MG63 (cell line): ENCODE measurements at regions not wholly inside any gene's neighbourhood (a gene's known extent, or its start where the extent isn't known, plus 50 kb on each side); places are given as distances from the start of the nearest gene placed in this dataset.

ENCODE experiments used
- DNase-seq: peaks from one replicate; pipeline ENCODE4 v3.0.0-alpha.2; 2020
- H3K27me3 ChIP-seq: fragments of 250-450 bp; sonication (Bioruptor Pico); 2 replicates; pipeline ENCODE4 v1.5.1; 2020; ENCODE audit warnings: mild to moderate bottlenecking, moderate library complexity
- H3K36me3 ChIP-seq: fragments of 250-450 bp; sonication (Bioruptor Pico); 2 replicates; pipeline ENCODE4 v1.5.1; 2020; ENCODE audit warnings: mild to moderate bottlenecking, moderate library complexity
- H3K4me3 ChIP-seq: fragments of 250-450 bp; sonication (Bioruptor Pico); 2 replicates; pipeline ENCODE4 v1.5.1; 2020; ENCODE audit warnings: mild to moderate bottlenecking, moderate library complexity
- H3K9me3 ChIP-seq: fragments of 250-450 bp; sonication (Bioruptor Pico); 2 replicates; pipeline ENCODE4 v1.5.1; 2020; ENCODE audit warnings: mild to moderate bottlenecking, moderate library complexity

DNA sequence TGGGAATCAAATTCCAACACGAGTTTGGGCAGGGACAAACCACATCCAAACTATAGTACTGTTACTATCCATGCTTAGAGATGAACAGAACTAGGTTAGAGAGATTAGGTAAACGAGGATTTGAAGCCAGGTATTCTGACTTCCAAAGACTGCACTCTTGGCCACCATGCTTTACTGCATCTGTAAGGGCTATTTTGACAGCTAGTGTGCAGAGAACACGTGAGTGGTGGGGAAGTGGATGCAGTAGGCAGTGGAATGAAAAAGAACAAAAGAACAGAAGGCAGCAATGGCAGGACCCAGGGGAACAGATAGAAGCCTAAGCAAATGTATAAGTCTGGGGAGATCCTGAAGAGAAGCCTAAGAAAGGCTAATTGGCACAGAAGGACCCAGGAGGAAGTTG, 59.1 kb upstream of the GJA8 start:
- DNase-seq, result no peak
- Histone ChIP-seq H3K4me3 (no peak overlapping the region), H3K36me3 (no peaks in the 10 kb centered on the region), H3K9me3 (no peaks in the 10 kb centered on the region), H3K27me3 (no peaks in the 10 kb centered on the region)

DNA sequence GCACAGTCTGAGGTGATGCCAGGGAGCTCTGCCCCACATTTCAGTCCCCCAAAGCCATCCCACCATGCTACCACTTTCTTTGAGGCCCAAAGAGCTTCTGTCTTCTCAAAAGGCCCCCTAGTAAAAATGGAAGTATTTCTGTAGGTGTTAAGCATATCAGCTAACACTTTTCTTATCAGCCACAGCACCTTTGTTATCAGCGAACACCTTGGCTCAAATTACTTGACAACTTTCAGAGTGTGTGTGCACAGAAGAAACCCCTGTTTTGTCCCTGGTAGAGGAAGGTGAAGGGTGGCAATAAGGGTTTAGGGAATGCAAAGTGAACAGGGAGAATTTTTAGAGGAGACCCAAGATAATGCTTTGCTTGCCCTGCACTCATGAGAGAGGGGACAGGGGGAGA, 54.8 kb upstream of the GJA8 start:
- Histone ChIP-seq H3K4me3 (no peak overlapping the region), H3K9me3 (no peaks in the 10 kb centered on the region), H3K27me3 (no peaks in the 10 kb centered on the region), H3K36me3 (no peaks in the 10 kb centered on the region)
- DNase-seq, result no peak

DNA sequence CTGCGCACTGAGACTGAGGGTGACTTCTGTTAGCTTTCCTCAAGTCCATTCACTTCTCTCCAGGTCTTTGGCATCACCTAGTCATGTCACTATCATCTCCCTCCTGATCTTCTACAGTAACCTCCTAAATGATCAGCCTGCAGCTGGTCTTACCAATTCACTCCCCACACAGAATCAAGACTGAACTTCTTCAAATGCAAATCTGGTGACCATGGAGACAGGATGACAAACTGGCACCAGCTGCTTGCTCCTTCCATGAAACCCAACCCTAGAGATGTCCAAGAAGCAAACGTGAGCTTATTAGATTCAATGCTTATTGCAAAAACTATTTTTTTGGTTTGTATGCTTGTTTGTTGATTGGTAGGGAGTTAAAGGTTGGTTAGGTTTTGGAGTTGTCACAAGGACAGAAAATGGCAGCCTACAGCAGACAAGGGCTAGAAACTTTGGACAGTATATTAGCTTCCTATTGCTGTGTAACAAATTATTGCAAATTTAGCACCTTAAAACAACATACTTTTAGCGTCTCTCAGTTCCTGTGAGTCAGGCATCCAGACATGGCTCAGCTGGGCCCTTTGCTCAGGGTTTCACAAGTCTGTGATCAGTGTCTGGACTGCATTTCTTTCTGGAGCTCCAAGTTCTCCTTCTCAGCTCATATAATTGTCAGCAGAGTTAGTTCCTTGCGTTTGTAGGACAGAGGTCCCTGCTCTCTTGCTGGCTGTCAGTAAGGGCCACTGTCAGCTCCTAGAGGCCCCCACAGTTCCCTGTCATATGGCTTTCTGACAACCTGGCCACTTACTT, 53.3 kb upstream of the GJA8 start:
- Histone ChIP-seq H3K9me3 (no peaks in the 10 kb centered on the region), H3K27me3 (no peaks in the 10 kb centered on the region), H3K36me3 (no peaks in the 10 kb centered on the region), H3K4me3 (no peak overlapping the region)
- no peak for DNase-seq

DNA sequence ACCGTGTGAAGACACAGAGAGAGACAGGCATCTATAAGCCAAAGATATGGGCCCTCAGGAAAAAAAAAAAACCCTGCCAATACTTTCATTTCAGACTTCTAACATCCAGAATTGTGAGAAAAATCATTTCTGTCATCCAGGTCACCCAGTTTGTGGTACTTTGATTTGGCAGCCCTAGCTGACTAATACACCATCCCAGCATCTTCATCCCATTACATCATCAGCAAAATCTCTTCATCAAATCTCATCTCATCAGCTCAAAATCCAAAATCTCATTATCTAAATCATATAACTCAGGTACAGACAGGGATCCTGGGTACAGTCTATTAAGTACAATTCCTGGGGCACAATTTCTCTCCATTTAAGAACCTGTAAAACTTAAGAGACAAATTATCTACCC, 51.9 kb upstream of the GJA8 start:
- Histone ChIP-seq H3K27me3 (no peaks in the 10 kb centered on the region; the same call in 1 of the 2 replicates), H3K9me3 (no peaks in the 10 kb centered on the region)
- no peak for DNase-seq

DNA sequence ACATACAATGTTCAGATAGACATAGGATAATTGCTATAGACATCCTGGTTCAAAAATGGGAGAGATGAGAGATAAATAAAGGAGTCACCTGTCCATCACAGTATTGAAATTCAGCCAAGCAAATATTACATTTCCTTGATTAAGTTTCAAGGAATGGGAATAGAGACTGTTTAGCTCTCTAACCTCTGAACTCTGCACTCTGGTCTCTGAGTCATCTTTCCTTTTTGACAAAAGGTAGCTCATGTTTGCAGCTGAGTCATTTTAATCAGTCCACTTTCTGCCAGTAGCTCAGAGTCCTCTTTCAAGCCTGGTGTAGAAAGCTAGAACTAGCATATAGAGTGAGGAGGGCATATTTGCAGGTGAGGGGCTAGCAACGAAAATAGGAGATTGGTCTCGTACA, 51.4 kb upstream of the GJA8 start:
- no peaks in the 10 kb centered on the region; the same call in 1 of the 2 replicates for H3K27me3 ChIP-seq
- H3K4me3 ChIP-seq, result no peak overlapping the region
- H3K9me3 ChIP-seq, result no peaks in the 10 kb centered on the region
- peak; percentile 12 for DNase-seq
- no peaks in the 10 kb centered on the region for H3K36me3 ChIP-seq

More for the DNA sequence above, 51.9 kb upstream of the GJA8 start:
- Histone ChIP-seq H3K4me3 (no peak overlapping the region), H3K36me3 (no peaks in the 10 kb centered on the region)

DNA sequence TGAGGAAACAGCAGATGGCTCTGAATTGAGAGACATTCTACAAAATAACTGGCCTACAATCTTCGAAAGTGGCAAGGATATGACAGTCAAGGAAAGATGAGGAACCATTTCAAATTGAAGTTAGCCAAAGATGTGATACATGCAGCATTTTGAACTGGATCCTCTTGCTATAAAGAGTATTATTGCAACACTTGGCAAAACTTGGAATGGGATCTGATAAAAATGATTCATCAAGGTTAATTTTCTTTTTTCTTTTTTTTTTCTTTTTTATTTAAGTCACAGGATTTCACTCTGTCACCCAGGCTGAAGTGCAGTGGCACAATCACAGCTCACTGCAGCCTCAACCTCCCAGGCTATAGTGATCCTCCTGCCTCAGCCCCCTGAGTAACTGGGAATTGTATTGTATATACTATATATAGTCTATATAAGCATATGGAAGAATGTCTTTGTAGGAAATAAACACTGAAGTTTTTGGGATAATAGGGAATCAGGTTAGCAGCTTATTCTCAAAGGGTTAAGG, 49.8 kb upstream of the GJA8 start:
- no peak for DNase-seq
- Histone ChIP-seq H3K9me3 (no peaks in the 10 kb centered on the region), H3K36me3 (no peaks in the 10 kb centered on the region), H3K4me3 (no peak overlapping the region), H3K27me3 (no peaks in the 10 kb centered on the region; the same call in 1 of the 2 replicates)
